ENCODE measurements at regions not wholly inside any gene's neighbourhood (a gene's known extent, or its start where the extent isn't known, plus 50 kb on each side); places are given as distances from the start of the nearest gene placed in this dataset.
"Not testable (repeated sequence)": the region's sequence is repeated elsewhere in the genome, so short reads cannot be mapped to it uniquely, and the experiment has no call there.

GRCh38 chr5:101278011-101278687, 375.1 kb upstream of the ST8SIA4 start:
- in situ Hi-C loops (cut with HindIII; ENCODE audit: low sequenced_read_pairs), result no loop called here

GRCh38 chr5:101271945-101272344, 368.9 kb upstream of the ST8SIA4 start:
- in situ Hi-C loops (cut with HindIII; ENCODE audit: low sequenced_read_pairs), result no loop called here

- in situ Hi-C loops (cut with HindIII; ENCODE audit: low sequenced_read_pairs), result no loop called here
Measured at GRCh38 chr5:101271416-101271815, 368.3 kb upstream of the ST8SIA4 start.

GRCh38 chr5:101260857-101261256, 357.8 kb upstream of the ST8SIA4 start:
- in situ Hi-C loops (cut with HindIII; ENCODE audit: low sequenced_read_pairs), result no loop called here

- in situ Hi-C loops (cut with HindIII; ENCODE audit: low sequenced_read_pairs), result no loop called here
Measured at GRCh38 chr5:101253096-101253495, 350.0 kb upstream of the ST8SIA4 start.

- in situ Hi-C loops (cut with HindIII; ENCODE audit: low sequenced_read_pairs), result no loop called here
Measured at GRCh38 chr5:101244621-101245020, 341.5 kb upstream of the ST8SIA4 start.

GRCh38 chr5:101212942-101213514, 309.9 kb upstream of the ST8SIA4 start:
- in situ Hi-C loops (cut with HindIII; ENCODE audit: low sequenced_read_pairs), result no loop called here

- in situ Hi-C loops (cut with HindIII; ENCODE audit: low sequenced_read_pairs), result no loop called here
Measured at GRCh38 chr5:101206534-101206933, 303.5 kb upstream of the ST8SIA4 start.

- in situ Hi-C loops (cut with HindIII; ENCODE audit: low sequenced_read_pairs), result not testable (repeated sequence)
Measured at GRCh38 chr5:101205065-101205464, 302.0 kb upstream of the ST8SIA4 start.

- in situ Hi-C loops (cut with HindIII; ENCODE audit: low sequenced_read_pairs), result not testable (repeated sequence)
Measured at GRCh38 chr5:101180365-101180764, 277.3 kb upstream of the ST8SIA4 start.

- in situ Hi-C loops (cut with HindIII; ENCODE audit: low sequenced_read_pairs), result no loop called here
Measured at GRCh38 chr5:101176605-101177004, 273.5 kb upstream of the ST8SIA4 start.

GRCh38 chr5:101174981-101175380, 271.9 kb upstream of the ST8SIA4 start:
- in situ Hi-C loops (cut with HindIII; ENCODE audit: low sequenced_read_pairs), result no loop called here

- in situ Hi-C loops (cut with HindIII; ENCODE audit: low sequenced_read_pairs), result no loop called here
Measured at GRCh38 chr5:101163088-101163487, 260.0 kb upstream of the ST8SIA4 start.

- in situ Hi-C loops (cut with HindIII; ENCODE audit: low sequenced_read_pairs), result no loop called here
Measured at GRCh38 chr5:101160002-101160401, 256.9 kb upstream of the ST8SIA4 start.

GRCh38 chr5:101159006-101159405, 255.9 kb upstream of the ST8SIA4 start:
- in situ Hi-C loops (cut with HindIII; ENCODE audit: low sequenced_read_pairs), result no loop called here

GRCh38 chr5:101153526-101153925, 250.4 kb upstream of the ST8SIA4 start:
- in situ Hi-C loops (cut with HindIII; ENCODE audit: low sequenced_read_pairs), result no loop called here

- in situ Hi-C loops (cut with HindIII; ENCODE audit: low sequenced_read_pairs), result no loop called here
Measured at GRCh38 chr5:101143526-101143925, 240.4 kb upstream of the ST8SIA4 start.

GRCh38 chr5:101142102-101142501, 239.0 kb upstream of the ST8SIA4 start:
- in situ Hi-C loops (cut with HindIII; ENCODE audit: low sequenced_read_pairs), result no loop called here

- in situ Hi-C loops (cut with HindIII; ENCODE audit: low sequenced_read_pairs), result no loop called here
Measured at GRCh38 chr5:101136454-101136853, 233.4 kb upstream of the ST8SIA4 start.

GRCh38 chr5:101123363-101123762, 220.3 kb upstream of the ST8SIA4 start:
- in situ Hi-C loops (cut with HindIII; ENCODE audit: low sequenced_read_pairs), result no loop called here

- in situ Hi-C loops (cut with HindIII; ENCODE audit: low sequenced_read_pairs), result no loop called here
Measured at GRCh38 chr5:101112645-101113044, 209.6 kb upstream of the ST8SIA4 start.

GRCh38 chr5:101103874-101104273, 200.8 kb upstream of the ST8SIA4 start:
- in situ Hi-C loops (cut with HindIII; ENCODE audit: low sequenced_read_pairs), result no loop called here

- in situ Hi-C loops (cut with HindIII; ENCODE audit: low sequenced_read_pairs), result no loop called here
Measured at GRCh38 chr5:101102506-101102905, 199.4 kb upstream of the ST8SIA4 start.

All from endothelial cell of hepatic sinusoid (primary cell).